ENCODE measurements at regions not wholly inside any gene's neighbourhood (a gene's known extent, or its start where the extent isn't known, plus 50 kb on each side); places are given as distances from the start of the nearest gene placed in this dataset.

DNA sequence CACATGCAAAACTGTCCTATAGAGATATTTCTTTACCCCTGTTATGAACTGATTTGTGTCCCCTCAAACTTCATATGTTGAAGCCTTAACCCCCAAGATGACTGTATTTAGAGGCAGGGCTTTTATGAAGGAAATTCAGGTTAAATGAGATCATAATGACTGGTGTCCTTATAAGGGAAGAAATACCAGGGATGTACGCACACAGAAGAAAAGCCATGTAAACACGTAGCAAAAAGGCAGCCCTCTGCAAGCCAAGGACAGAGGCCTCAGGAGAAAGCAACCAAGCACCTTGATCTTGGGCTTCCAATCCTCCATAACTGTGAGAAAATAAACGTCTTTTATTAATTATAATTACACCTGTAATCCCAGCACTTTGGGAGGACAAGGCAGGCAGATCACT lies 101.3 kb upstream of the NDUFV2 start (continued):
- TF ChIP-seq RBBP5 (IDR thresholded peaks at IDR 0.05; ENCODE audit: borderline replicate concordance, low read depth, low read length) (no peak), POLR2AphosphoS5 (IDR thresholded peaks at IDR 0.05; ENCODE audit: low read depth, low read length) (no peak), TBP (IDR thresholded peaks at IDR 0.05; ENCODE audit: low read depth, low read length) (no peak), RAD21 (IDR thresholded peaks at IDR 0.05 in 1 of 2, conservative IDR thresholded peaks at IDR 0.05 in 1 of 2; ENCODE audit: low read depth in 2 of 2, low read length in 2 of 2) (no peak), SUZ12 (IDR thresholded peaks at IDR 0.05; ENCODE audit: low read length) (no peak), JUND (IDR thresholded peaks at IDR 0.05; ENCODE audit: low read length) (no peak), SRF (IDR thresholded peaks at IDR 0.05; ENCODE audit: low read depth, low read length) (no peak), CEBPB (IDR thresholded peaks at IDR 0.05; ENCODE audit: low read depth, low read length) (no peak)

Measured in H1 (cell line).